H1 (cell line): ENCODE measurements at regions not wholly inside any gene's neighbourhood (a gene's known extent, or its start where the extent isn't known, plus 50 kb on each side); places are given as distances from the start of the nearest gene placed in this dataset.

ENCODE experiments used
- CTCF ChIA-PET: fragments of 300-600 bp; sonication (Branson Sonifier 250); formaldehyde crosslinking; loops from one replicate; lab custom pipeline; 2021; ENCODE audit not compliant: partially characterized antibody; lab: Charles Lee
- POLR2A ChIA-PET: fragments of 300-600 bp; sonication (Branson Sonifier 250); formaldehyde crosslinking; loops from one replicate; lab custom pipeline; 2021; ENCODE audit warnings: inconsistent platforms; ENCODE audit not compliant: partially characterized antibody; lab: Charles Lee
- DNase-seq, 2 experiments: peaks; one replicate each; pipeline versions ENCODE4 v3.0.0 to v3.0.0-alpha.2; 2010 to 2022; ENCODE audit warnings: low spot score in 2 of 2, low read depth in 1 of 2, mixed read lengths in 1 of 2
- FAIRE-seq: peaks from 2 replicates; lab custom pipeline; 2011; peaks lifted over from hg19 to GRCh38; lab: Jason Lieb, UNC
- H2AFZ ChIP-seq: 2 replicates; pipeline ENCODE4 v1.8.1; 2012; ENCODE audit warnings: low read length, inconsistent platforms
- H2AK5ac ChIP-seq: 2 replicates; pipeline ENCODE4 v1.6.1; 2013; ENCODE audit warnings: low read depth, low read length
- H2BK120ac ChIP-seq: replicated peaks from 2 replicates; pipeline ENCODE3; 2013; ENCODE audit warnings: low read depth, low read length, inconsistent platforms
- H2BK12ac ChIP-seq: 2 replicates; pipeline ENCODE4 v1.6.1; 2013; ENCODE audit warnings: low read depth, low read length
- H2BK15ac ChIP-seq: 2 replicates; pipeline ENCODE4 v1.6.1; 2013; ENCODE audit warnings: low read length
- H2BK20ac ChIP-seq: 2 replicates; pipeline ENCODE4 v1.6.1; 2013; ENCODE audit warnings: low read length
- H2BK5ac ChIP-seq: 2 replicates; pipeline ENCODE4 v1.6.1; 2013; ENCODE audit warnings: low read depth, low read length
- H3K14ac ChIP-seq: 2 replicates; pipeline ENCODE4 v1.6.1; 2013; ENCODE audit warnings: inconsistent platforms; ENCODE audit not compliant: insufficient read length
- H3K18ac ChIP-seq: 2 replicates; pipeline ENCODE4 v1.6.1; 2013; ENCODE audit warnings: low read length; ENCODE audit errors: extremely low read depth
- H3K23ac ChIP-seq: 2 replicates; pipeline ENCODE4 v1.6.1; 2013; ENCODE audit warnings: inconsistent platforms; ENCODE audit not compliant: insufficient read length
- H3K23me2 ChIP-seq: 2 replicates; pipeline ENCODE4 v1.6.1; 2013; ENCODE audit warnings: low read depth, low read length
- H3K27ac ChIP-seq: 2 replicates; pipeline ENCODE4 v1.6.1; 2011; ENCODE audit warnings: low read depth, low read length, inconsistent platforms
- H3K27me3 ChIP-seq, 4 experiments: replicated peaks in 1 of 4; 1 replicate in 1 of 4; 2 replicates in 3 of 4; pipeline versions ENCODE4 v1.6.1 to v1.8.1; 2011 to 2013; ENCODE audit warnings: low read length in 3 of 4, mild to moderate bottlenecking in 3 of 4, inconsistent platforms in 2 of 4, mixed read lengths in 2 of 4, moderate library complexity in 1 of 4; ENCODE audit not compliant: control insufficient read depth in 3 of 4, insufficient read depth in 3 of 4; ENCODE audit errors: extremely low read depth in 1 of 4
- H3K36me3 ChIP-seq, 4 experiments: 2 replicates each; pipeline versions ENCODE4 v1.6.1 to v1.8.1; 2011 to 2013; ENCODE audit warnings: mild to moderate bottlenecking in 4 of 4, low read length in 3 of 4, moderate library complexity in 2 of 4, control low read depth in 1 of 4, inconsistent platforms in 1 of 4; ENCODE audit not compliant: insufficient read depth in 4 of 4, control insufficient read depth in 2 of 4
- H3K4ac ChIP-seq: replicated peaks from 2 replicates; pipeline ENCODE3; 2013; ENCODE audit warnings: low read length, low read depth, mixed read lengths, inconsistent platforms; ENCODE audit not compliant: insufficient read length
- H3K4me1 ChIP-seq, 4 experiments: replicated peaks in 1 of 4; 1 replicate in 1 of 4; 2 replicates in 3 of 4; pipeline versions ENCODE4 v1.6.1 to v1.8.1; 2011 to 2013; ENCODE audit warnings: low read length in 3 of 4, inconsistent platforms in 2 of 4, mixed read lengths in 1 of 4; ENCODE audit not compliant: insufficient read depth in 4 of 4, control insufficient read depth in 3 of 4
- H3K4me2 ChIP-seq, 2 experiments: 2 replicates each; pipeline versions ENCODE4 v1.6.1 to v1.8.1; 2011 to 2013; ENCODE audit warnings: low read depth in 2 of 2, low read length in 2 of 2, control low read depth in 1 of 2, inconsistent platforms in 1 of 2, mild to moderate bottlenecking in 1 of 2; ENCODE audit not compliant: insufficient read depth in 1 of 2
- H3K4me3 ChIP-seq, 4 experiments: fragments of 200-600, 300-600 bp in 1 of 4; sonication (generic), shearing (Covaris generic), sonication (Bioruptor Twin) in 1 of 4; 2 replicates each; pipeline versions ENCODE4 v1.5.1 to v1.8.1; 2011 to 2016; ENCODE audit warnings: low read length in 4 of 4, low read depth in 3 of 4, control low read depth in 2 of 4, inconsistent platforms in 2 of 4, mild to moderate bottlenecking in 2 of 4, mixed read lengths in 1 of 4, moderate library complexity in 1 of 4; ENCODE audit not compliant: insufficient read depth in 2 of 4; ENCODE audit errors: extremely low read depth in 1 of 4
- H3K56ac ChIP-seq: replicated peaks from 2 replicates; pipeline ENCODE3; 2013; ENCODE audit warnings: low read depth, mild to moderate bottlenecking, mixed read lengths, low read length, inconsistent platforms; ENCODE audit not compliant: insufficient read length
- H3K79me1 ChIP-seq: 2 replicates; pipeline ENCODE4 v1.6.1; 2013; ENCODE audit warnings: low read depth, low read length, control low read depth
- H3K79me2 ChIP-seq, 2 experiments: 2 replicates each; pipeline versions ENCODE4 v1.6.1 to v1.8.1; 2012 to 2013; ENCODE audit warnings: low read length in 2 of 2, mild to moderate bottlenecking in 2 of 2, inconsistent platforms in 1 of 2; ENCODE audit not compliant: insufficient read depth in 2 of 2, control insufficient read depth in 1 of 2
- H3K9ac ChIP-seq, 4 experiments: replicated peaks in 1 of 4; 1 replicate in 1 of 4; 2 replicates in 3 of 4; pipeline versions ENCODE4 v1.6.1 to v1.8.1; 2011 to 2013; ENCODE audit warnings: low read depth in 3 of 4, low read length in 3 of 4, control low read depth in 2 of 4, mild to moderate bottlenecking in 2 of 4, moderate library complexity in 2 of 4, inconsistent platforms in 1 of 4; ENCODE audit errors: extremely low read depth in 1 of 4
- H3K9me3 ChIP-seq, 2 experiments: 2 replicates each; pipeline versions ENCODE4 v1.6.1 to v1.8.1; 2012 to 2013; ENCODE audit warnings: mild to moderate bottlenecking in 2 of 2, moderate library complexity in 2 of 2, control low read depth in 1 of 2, inconsistent platforms in 1 of 2, low read depth in 1 of 2, low read length in 1 of 2, mixed read lengths in 1 of 2; ENCODE audit not compliant: insufficient read depth in 2 of 2
- H4K20me1 ChIP-seq, 2 experiments: replicated peaks in 1 of 2; 2 replicates each; pipeline versions ENCODE3 to v1.8.1; 2011 to 2013; ENCODE audit warnings: inconsistent platforms in 2 of 2, low read length in 2 of 2, mild to moderate bottlenecking in 1 of 2; ENCODE audit not compliant: insufficient read depth in 2 of 2, control insufficient read depth in 1 of 2
- H4K5ac ChIP-seq: 2 replicates; pipeline ENCODE4 v1.6.1; 2013; ENCODE audit warnings: low read length, low read depth, mixed read lengths, inconsistent platforms; ENCODE audit not compliant: insufficient read length
- H4K8ac ChIP-seq: 2 replicates; pipeline ENCODE4 v1.8.0; 2013; ENCODE audit warnings: mild to moderate bottlenecking, moderate library complexity, low read length, inconsistent platforms; ENCODE audit not compliant: insufficient read depth; ENCODE audit errors: extremely low read depth
- H4K91ac ChIP-seq: replicated peaks from 2 replicates; pipeline ENCODE3; 2013; ENCODE audit warnings: low read length, mixed read lengths, inconsistent platforms; ENCODE audit not compliant: insufficient read length
- ASH2L ChIP-seq: fragments of 200-600, 300-600 bp; sonication (generic); IDR thresholded peaks from one replicate; pipeline ENCODE4 v1.7.1; 2017; ENCODE audit warnings: low read length
- KDM4A ChIP-seq: IDR thresholded peaks from one replicate; pipeline ENCODE4 v1.7.1; 2012; ENCODE audit warnings: low read depth, mild to moderate bottlenecking, moderate library complexity, low read length, inconsistent platforms; ENCODE audit not compliant: severe bottlenecking
- MAFK ChIP-seq: IDR thresholded peaks from 2 replicates; pipeline ENCODE4 v1.6.1; 2012; ENCODE audit warnings: low read depth, mild to moderate bottlenecking, improper control_type of control experiment, low read length
- RBBP5 ChIP-seq: IDR thresholded peaks from 2 replicates; pipeline ENCODE4 v1.7.1; 2012; ENCODE audit warnings: low read depth, mild to moderate bottlenecking, inconsistent platforms, low read length, moderate library complexity, borderline replicate concordance
- SIX5 ChIP-seq: IDR thresholded peaks from 2 replicates; pipeline ENCODE4 v1.6.1; 2011; ENCODE audit warnings: mild to moderate bottlenecking, low read depth, low read length
- SP2 ChIP-seq: IDR thresholded peaks from 2 replicates; pipeline ENCODE4 v1.6.1; 2012; ENCODE audit warnings: mild to moderate bottlenecking, low read length, inconsistent platforms
- TEAD4 ChIP-seq: IDR thresholded peaks from 2 replicates; pipeline ENCODE4 v1.6.1; 2012; ENCODE audit warnings: low read depth, low read length, inconsistent platforms, mixed read lengths
- ZNF274 ChIP-seq: IDR thresholded peaks from 2 replicates; pipeline ENCODE4 v1.7.0; 2012; ENCODE audit warnings: low read length, borderline replicate concordance; ENCODE audit errors: extremely low read depth

DNA sequence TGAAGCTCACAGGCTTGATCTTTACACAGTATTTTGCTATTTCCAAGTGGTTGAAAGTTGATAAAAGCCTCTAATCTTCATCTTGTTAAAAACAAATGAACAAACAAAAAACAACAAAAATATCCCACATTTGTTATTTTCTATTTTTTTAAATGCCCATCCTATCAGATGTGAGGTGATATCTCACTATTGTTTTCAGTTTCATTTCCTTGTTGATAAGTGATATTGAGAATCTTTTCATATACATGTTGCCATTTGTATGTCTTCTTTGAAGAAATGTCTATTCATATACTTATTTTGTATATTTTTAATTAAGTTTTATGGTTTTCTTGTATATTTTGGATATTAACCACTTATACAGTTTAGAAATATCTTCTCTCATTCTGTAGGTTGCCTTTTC lies 175.8 kb downstream of the CALCRL start:
- ChIA-PET POLR2A (no interaction called here), CTCF (interaction anchor here (1.2 kb wide), 1 partner anchor 8 kb away, joined by 4 read pairs; no protein-coding TSS in a partner anchor)
- Histone ChIP-seq H4K8ac (no peak overlapping the region), H2BK20ac (no peak overlapping the region), H3K9ac (no peak overlapping the region), H4K20me1 (no peaks in the 10 kb centered on the region), H3K79me2 (no peaks in the 10 kb centered on the region), H3K4me1 (no peaks in the 10 kb centered on the region), H2AFZ (0 out of 2 replicates have a peak overlapping the region, but pooled peaks have one; percentile 26), H3K18ac (no peak overlapping the region), H3K4me2 (no peak overlapping the region), H3K27ac (no peak overlapping the region), H3K4me3 (no peak overlapping the region), H3K23me2 (no peaks in the 10 kb centered on the region), H2BK120ac (no peak overlapping the region), H2BK12ac (no peak overlapping the region), H3K79me1 (no peaks in the 10 kb centered on the region), H3K23ac (no peak overlapping the region), H3K14ac (no peak overlapping the region), H3K9me3 (no peaks in the 10 kb centered on the region), H3K36me3 (no peaks in the 10 kb centered on the region), H3K56ac (no peak overlapping the region), H3K27me3 (no peaks in the 10 kb centered on the region), H3K4ac (no peak overlapping the region), H2BK15ac (no peak overlapping the region), H2AK5ac (no peak overlapping the region), H4K5ac (no peak overlapping the region), H2BK5ac (no peak overlapping the region), H4K91ac (no peak overlapping the region)
- DNase-seq = no peak
- FAIRE-seq = no peak
- no peak for TF ChIP-seq RBBP5
- no peak for TF ChIP-seq SIX5
- no peak for TF ChIP-seq ZNF274
- no peak for TF ChIP-seq TEAD4
- no peak for TF ChIP-seq SP2
- TF ChIP-seq MAFK = no peak
- no peak for TF ChIP-seq ASH2L
- no peak for TF ChIP-seq KDM4A
